Ammon's horn (tissue), 1 donor: ENCODE measurements at regions not wholly inside any gene's neighbourhood (a gene's known extent, or its start where the extent isn't known, plus 50 kb on each side); places are given as distances from the start of the nearest gene placed in this dataset.

Experiments
- DNase-seq: peaks from one replicate; pipeline ENCODE4 v3.0.0-alpha.2; 2016; ENCODE audit warnings: low spot score

DNA sequence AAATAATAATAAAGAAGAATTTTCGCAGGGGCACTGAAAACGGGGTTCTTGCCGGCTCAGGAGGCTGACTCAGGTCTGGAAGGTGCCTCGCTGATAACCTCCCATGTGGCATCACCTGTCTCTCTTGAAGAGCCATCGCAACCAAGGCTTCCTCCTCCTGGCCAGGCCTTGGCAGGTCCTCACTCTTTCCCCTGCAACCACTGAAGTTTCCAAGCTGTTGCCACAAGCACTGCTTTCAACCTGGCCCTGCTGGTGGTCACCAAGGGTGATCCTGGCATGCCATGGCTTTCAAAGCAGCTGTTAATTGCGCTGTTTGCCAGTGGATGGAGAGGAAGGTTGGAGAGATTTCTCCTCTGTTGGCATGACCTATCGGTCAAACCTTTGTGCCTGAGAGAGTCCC is 163.6 kb upstream of the COPS8 start:
- DNase-seq: no peak

DNA sequence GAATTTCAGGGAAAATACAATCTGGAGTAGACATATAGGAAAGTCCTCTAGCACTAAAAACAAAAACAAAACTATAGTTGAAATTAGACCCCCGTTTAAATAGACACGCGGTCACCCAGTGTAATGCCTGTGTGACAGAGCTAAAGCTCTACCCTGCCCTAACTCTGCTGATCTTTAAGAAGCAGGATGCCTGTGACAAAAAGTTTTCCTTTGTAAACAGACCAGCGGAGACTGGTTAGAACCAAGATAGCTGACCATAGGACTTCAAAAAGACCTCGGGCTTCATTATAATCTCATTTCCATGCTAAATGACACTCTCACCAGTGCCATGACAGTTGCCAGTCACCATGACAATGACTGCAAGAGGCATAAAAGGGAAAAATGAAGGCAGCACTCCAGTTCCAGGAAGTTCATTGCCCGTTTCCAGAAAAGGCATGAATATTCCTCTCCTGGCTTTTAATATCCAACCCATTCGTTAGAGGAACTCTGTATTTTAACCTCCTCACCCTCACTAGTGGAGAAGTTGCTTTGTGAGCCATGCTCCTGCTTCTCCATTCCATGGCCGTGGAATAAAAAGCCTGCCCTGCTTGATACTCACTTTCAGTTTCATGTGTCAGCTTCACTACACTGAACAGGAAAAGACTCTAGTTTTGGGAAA is 157.2 kb upstream of the COPS8 start:
- no peak for DNase-seq

DNA sequence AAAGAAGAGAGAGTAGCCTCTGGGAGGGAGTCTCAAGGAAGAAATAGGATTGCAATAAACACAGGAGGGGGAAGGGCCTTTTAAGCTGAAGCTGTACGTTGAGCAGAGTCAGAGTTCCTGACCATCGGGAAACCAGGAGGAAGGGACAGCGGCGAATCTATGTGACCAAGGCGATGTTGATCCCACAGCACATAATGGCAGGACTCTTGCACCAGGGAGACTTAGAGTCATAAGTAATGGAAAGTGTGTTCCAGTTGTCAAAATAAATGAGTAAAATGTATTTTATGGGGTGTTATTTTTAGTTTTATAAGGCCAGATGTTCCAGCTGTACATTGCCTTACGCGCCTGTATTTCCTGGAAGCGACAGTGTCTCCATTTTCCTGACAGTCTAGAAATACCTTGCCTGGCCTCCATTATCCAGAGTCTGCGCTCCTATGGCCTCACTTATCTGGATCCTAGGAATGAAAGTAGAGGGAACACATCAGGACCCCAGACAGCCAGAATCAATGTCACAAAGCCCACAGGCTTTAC is 152.8 kb upstream of the COPS8 start:
- no peak for DNase-seq

DNA sequence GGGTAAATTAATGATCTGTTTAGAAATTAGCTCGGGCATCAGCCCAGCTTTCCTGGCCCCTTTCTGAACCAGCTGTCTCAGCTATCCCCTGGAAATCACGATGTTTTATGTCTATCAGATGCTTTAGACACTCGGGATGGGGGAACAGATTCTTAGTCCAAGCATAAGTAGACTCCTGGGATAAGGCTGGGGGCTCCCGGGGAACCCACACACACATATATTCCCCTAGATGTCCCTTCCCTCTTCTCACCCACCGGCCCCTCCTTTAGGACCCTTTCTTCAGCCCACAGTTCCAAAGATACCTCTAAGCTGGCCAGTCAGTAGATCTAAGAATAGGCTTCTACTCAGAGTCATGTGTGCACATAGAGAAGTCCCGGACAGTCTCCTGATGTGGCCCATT is 151.5 kb upstream of the COPS8 start:
- no peak for DNase-seq

DNA sequence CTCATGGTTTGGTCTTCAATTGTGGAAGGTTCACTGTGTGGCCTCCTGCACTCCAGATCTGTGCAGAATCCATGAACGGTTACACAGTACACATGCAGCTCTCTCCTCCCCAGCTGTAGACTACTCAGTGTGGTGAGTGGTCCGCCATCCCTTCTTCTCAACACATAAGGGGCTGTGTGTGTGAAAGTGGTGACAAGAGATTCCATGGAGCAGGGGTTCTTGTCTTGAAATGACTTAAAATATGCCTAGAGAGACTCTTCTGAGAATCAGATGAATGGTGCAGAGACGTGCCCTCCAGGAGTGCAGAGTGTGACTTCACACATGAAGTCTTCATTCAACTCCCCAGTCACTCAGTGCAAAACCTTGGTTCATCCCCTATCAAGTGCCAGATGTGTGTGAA is 151.0 kb upstream of the COPS8 start:
- DNase-seq: no peak

DNA sequence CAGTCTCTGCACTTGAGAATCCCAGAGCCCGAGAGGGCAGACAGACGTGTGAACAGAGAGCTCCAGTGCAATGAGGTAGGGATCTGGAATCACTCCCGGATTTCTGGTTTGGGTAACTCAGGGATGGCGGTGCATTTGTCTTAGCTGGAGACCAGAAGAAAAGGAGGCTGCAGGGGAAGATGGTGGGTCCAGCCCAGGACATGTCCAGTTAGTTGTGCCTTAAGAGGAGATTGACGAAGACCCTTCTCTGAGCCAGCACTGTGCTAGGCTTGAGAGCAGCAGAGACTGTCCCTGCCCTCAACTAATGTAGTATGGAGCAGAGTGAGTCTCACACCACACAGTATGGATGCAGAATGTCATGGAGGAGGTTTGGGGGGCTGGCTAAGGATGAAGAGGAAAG is 150.6 kb upstream of the COPS8 start:
- DNase-seq: no peak

DNA sequence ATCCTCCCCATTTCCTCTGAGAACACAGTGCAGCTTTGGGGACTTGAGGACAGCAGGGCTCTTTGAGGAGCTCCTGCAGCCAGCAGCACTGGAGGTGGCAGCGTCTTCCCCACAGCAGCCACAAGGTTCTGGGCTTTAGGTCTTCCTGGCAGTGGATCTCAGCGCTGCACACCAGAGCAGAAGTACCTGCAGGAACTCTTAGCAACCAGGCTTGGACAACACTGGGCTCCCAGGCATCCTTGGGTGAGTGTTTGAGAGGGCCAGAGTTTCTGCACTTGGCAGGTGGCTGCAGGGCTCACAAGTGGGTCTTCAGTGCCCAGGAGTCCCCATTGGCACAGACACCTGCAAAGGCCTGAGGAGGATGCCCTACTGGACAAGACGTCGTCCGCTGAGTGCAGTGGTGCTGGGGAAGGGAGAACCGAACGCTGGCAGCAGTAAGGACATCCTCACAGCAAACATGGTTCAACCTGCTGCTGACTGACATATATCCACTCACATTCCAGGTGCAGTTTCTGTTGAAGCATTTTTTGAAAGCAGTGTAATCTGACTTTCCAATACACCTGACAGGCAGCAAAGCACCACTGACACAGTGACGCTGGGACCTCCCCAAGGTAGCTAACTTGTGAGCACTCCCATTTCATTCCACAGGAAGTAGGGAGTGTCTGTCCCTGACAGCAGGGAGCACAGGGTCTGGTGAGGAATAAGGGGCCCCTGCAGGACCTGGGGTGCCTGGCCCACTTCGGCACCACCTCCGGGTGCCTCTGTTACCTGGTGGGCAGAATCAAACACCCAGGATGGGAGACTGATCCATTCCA is 149.9 kb upstream of the COPS8 start:
- DNase-seq: no peak

DNA sequence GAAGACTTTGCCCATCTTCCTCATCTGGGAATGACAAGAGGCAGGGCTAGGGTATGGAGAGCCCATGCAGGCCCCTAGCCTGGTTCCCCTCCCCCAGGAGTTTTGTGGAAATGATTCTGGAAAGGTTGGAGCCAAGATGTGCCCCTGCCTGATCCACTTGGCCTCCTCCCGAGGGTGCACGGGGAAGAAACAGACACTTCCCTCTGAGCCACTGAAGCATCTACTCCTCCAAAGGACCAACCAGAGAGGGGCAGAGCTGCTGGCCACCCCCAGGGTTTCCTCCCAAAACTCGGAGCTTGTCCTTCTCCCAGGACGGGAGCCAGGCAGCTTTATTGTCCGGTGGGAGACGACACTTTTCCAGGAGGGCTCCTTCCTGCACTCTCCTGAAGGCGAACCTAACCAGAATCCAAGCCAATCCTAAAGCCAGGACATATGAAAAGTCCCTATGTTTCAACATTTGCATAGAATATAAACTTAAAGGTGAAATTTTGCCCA is 149.2 kb upstream of the COPS8 start:
- DNase-seq: no peak

DNA sequence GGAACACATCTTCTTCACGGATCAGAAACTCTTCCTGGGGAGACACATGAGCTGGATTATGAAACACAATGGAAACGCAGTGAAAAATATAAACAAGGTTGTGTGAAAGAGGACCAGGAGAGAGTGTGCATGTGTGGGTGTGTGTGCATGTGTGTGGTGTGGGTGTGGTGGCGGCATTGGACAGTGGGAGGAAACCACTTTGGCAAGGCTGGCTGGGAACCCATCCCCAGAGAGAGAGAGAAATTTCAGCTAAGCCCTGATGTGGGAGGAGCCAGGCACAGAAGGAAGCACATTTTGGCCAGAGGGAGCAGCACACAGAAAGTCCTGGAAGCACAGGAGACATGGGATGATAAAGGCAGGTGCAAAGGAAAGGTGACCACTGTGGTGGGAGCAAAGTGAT is 147.6 kb upstream of the COPS8 start:
- no peak for DNase-seq

DNA sequence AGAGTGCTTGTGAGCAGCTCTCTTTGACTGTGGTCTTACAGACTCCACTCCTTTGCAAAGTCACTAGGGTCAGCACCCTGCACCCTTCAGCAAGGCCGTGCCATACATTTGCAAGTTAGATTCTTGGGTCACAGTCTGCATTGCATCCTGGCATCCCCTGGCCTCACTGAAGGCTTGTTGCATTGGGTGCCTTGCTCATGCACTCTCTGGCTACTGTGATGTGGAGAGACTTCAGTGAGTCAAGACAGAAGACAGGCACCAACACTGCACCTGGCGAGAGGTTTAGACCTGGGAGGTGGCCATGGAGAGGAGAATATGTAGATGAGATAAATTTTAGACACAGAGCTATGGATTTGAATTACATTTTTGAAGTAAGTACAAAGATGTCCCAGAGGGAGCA is 146.4 kb upstream of the COPS8 start:
- no peak for DNase-seq

DNA sequence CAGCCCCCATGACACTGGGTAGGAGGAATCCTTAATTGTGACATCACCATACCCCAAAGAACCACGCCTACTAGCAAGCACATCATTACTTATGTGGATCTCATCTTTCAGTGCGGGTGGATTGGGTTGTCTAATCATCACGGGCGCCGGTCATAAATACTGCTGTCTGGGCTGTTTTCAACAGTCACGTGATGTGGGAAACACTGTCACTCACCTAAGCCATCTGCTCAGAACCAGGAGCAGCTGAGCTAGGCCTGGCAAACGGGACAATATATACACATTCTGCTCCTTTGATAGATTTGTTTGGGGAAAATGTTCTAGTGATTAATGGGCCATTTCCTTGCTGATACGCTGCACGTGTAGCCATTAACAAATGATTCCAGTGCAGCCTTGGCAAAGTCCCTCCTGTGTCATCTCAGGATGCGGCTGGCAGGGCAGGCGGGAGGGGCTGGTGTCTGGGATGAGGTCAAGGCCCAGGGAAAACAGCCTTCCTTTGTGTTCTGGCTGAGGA is 145.9 kb upstream of the COPS8 start:
- no peak for DNase-seq

DNA sequence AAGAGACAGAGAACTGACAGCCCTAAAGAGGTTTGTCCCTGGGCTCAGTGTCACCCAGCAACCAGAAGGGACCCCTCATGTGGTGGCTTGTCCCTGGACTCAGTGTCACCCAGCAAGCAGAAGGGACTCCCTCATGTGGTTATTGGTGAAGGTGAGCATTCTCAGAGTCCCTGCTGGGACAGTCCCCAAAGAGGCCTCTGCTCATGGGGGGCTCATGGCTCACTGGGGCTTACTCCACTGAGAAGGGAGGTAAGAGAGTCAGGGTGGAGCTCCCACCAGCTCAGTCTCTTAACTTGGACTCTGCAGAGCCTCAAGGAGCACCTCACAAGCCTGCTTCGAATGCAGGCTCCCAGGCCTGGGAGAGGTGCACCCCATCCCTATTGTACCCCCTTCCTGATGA is 145.2 kb upstream of the COPS8 start:
- no peak for DNase-seq

DNA sequence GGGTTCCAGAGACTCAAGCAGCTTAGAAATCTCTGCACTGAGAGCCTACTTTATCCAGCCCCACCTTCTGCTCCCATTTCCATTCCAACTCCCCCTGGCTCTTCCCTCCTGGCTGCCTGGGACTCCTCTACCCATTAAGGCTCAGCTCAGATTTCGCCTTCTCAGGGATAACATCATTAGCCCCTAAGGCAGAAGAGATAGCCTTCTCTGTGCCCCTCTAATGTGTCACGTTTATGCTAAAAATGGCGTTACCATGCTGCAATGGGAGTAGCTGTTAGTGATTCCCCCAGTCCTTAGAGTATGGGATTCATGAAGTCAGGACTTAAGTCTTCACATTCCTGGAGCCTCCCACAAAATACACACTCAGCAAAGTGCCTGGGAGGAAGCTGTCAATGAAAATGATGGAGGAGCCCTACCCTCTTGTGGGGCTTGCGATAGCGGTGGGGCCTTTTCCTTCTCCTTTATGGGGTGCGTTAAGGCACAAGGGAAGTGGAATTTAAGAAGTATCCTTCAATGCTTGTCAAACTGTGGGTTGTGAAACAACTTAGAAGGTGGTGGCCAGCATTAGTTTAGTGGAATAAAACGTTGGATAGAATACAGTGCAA is 144.7 kb upstream of the COPS8 start:
- DNase-seq: no peak

DNA sequence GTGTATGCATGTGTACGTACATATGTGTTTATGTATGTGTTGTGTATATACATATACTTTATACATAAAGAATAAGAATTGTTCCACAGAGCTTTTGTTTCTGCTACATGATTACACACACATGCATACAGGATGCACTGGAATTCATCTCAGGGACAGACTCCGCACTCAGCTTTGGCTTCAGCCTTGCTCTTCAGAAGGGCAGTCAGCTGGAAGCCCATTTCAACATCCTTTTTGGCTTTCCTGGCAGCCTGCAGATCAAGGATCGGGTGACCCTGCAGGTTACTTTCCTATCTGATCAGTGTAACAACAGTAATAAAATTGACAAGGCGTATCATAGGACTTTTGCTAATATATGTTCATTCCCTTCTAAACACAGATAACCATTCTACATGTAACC is 144.1 kb upstream of the COPS8 start:
- DNase-seq: no peak

DNA sequence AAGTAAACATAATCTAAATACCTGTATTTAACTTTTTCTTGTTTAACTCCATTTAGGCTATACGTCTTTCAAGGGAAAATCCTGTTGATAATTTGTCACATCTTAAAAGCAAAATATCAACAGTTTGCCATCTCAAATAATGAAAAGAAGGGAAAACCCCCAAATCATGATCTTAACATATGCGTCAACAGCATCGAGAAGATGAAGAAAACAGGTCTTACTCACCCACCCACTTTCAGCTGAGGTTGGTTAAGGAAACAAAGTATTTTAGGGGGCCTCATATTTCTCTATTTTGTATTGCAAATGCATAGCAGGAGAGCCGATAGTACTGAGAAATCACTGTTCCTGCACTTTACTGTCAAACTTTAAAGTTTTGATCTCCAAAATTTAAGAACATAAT is 143.1 kb upstream of the COPS8 start:
- no peak for DNase-seq

DNA sequence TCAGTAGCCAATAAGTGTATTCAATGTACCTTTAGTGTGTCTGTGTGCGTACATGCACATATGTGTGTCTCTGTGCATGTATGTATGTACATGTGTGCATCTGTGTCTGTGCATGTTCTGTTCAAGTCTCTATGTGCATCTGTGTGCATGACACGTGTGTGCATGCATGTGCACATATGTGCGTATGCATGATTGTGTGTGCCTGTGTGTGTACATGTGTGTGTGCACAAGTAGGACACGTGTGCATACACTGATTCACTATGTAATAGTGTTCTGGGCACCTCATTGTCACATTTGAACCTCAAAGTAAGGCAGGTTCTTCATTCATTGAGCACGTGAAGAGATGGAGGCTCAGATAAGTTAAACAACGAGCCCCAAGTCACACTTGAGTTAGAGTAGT is 142.6 kb upstream of the COPS8 start:
- no peak for DNase-seq

DNA sequence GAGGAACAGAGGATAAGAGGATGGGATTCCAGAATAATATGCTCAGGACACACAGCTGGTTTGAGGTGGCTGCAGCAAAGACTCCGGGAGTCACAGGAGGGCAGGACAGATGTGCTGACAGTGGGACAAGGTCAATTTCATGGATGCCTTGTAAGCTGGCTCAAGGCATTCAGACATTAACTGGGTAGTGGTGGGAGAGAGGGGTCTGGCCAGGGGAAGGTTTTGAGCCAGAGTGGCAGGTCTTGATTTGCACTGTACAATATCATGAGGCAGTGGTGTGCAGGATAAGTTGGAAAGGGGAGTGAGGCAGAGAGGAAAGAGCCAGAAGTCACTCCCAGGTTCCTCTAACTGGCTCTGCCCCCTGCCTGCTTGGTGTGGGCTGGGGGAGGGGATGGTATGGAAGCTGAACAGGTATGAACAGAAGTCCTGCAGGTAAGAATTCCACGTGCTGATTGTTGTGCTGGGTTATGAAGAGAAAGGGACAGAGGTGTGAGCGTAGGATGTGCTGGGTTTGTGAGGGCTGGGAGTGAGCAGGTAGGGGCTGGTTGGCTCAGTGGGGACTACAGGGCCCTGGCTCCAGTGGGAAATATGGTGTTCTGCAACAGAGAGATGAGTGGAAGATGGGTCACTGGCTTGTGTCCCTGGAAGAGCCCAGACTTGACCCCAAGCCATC is 141.7 kb upstream of the COPS8 start:
- DNase-seq: no peak

DNA sequence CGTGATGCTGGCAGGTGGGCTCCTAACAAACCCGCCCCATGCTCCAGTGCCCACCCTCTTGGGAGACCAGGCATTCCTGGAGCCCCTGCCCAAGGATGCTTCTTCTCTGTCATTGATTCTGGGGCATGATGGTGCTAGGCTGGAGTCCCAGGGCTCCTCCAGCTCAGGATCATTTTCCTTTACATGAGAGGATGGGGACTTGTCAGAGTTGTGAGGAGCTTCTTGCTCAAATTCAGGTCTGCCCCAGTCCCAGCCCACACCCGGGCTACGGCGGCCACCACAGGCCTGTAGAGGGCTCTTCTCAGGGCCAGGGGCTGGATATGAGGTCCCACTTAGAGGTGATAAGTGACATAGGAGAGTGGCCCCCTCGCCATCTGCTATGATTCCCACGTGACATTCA is 141.1 kb upstream of the COPS8 start:
- no peak for DNase-seq

DNA sequence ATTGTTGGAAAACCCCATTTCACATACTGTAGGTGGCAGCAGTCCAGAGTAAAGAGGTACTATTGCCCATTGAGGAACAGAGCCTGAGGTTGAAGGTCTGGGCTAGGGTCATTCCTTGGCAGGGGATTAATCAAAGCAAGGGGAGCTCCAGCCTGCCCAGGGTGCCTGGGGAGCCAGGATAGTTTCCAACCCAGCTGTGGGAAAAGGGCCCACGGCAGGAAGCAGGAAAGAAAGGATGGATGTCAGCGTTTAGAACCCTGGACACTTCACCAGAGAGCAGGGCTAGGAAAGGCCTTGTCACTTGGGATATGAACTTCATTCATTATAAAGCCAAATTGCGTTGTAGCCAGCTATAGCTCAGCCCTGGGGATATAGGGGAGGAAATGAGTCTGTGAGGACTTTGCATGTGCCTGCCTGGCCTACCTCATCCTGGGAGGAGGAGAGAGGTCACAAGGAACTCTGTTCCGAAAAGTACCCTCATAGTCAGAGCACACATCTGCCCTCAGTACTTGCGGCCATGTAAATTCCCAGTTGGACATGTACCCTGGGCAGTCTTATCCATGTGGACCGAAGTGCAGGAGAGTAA is 140.2 kb upstream of the COPS8 start:
- no peak for DNase-seq

DNA sequence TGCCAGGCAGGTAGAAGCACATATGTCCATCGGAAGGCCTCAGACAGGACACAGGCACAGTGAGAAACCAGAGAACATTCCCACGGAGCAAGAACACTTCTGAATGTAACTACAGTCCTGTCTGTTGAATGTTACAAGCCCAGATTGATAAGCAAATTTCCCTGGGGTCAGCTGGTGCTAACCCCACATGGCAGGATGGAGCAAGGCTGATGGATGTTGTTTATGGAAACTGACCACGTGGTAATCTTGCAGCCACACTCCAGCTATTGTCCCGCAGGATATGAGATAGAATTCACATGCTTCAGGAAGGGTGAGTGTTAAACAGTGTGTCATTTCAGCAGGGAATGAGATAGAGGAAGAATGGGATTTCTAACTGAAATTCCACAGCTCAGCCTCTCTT is 138.8 kb upstream of the COPS8 start:
- no peak for DNase-seq

DNA sequence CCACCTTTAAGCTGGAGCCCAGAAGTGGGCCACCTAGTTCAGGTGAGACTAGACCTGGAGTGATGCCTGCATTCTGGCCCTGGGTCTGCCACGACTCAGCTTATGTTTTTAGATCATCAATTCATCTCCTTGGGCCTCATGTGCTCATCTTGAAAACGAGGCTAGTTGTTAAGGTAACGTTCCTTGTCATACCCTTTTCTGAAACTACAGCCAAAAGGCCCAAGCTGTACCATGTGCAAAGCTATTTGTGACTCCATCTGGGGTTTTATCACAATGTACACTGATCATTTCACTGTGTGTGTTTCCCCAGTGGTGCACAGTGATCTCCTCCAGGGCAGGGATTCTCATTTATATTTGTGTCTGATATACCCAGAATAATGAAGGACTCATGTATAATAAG is 138.4 kb upstream of the COPS8 start:
- peak; percentile 17 for DNase-seq

DNA sequence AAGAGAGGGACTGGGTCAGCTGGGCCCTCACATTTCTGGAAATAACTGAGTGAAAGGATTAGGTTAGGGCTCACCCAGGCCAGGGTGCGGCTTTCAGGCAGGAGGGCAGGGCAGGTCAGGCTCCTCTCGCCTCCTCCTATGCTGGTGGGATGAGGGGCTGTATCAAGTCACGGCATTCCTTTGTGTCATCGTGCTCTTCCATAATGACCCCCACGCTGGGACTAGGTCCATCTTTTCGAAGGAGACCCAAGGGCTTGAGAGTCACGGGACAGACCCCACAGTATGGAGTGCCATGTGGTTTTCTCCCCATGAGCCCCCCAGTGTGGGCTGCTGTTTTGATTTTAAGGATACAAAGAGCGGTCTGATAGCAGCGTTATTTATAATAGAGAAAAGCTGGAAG is 137.8 kb upstream of the COPS8 start:
- DNase-seq: no peak
